ENCODE measurements at regions not wholly inside any gene's neighbourhood (a gene's known extent, or its start where the extent isn't known, plus 50 kb on each side); places are given as distances from the start of the nearest gene placed in this dataset.

GRCh38 chr13:89694451-89694850 lies 1653.0 kb upstream of the MIR17HG start:
- no peak for DNase-seq (ENCODE audit: low spot score)
- Histone ChIP-seq H3K4me1 (ENCODE audit: control insufficient read depth in 4 of 4, insufficient read depth in 4 of 4, low read length in 3 of 4) (no peaks in the 10 kb centered on the region), H3K36me3 (ENCODE audit: control insufficient read depth in 4 of 4, insufficient read depth in 3 of 4, low read depth in 1 of 4, low read length in 3 of 4) (no peaks in the 10 kb centered on the region), H3K4me3 (ENCODE audit: low read depth in 1 of 3, low read length in 3 of 3) (no peak overlapping the region), H3K27ac (ENCODE audit: low read depth in 1 of 2, low read length in 2 of 2) (no peak overlapping the region), H3K9ac (ENCODE audit: low read depth in 1 of 2, low read length in 2 of 2) (no peak overlapping the region), H3K9me3 (ENCODE audit: control insufficient read depth in 4 of 4, low read length in 3 of 4) (no peaks in the 10 kb centered on the region), H3K27me3 (ENCODE audit: control insufficient read depth in 4 of 4, insufficient read depth in 4 of 4, low read length in 3 of 4) (no peaks in the 10 kb centered on the region)
- TF ChIP-seq CTCF (IDR thresholded peaks at IDR 0.05; ENCODE audit: low read depth, low read length, missing input control), result no peak
- no peak for TF ChIP-seq JUND (IDR thresholded peaks at IDR 0.05)
- no peak for TF ChIP-seq REST (IDR thresholded peaks at IDR 0.05)
- TF ChIP-seq TAF1 (conservative IDR thresholded peaks at IDR 0.05), result no peak
- TF ChIP-seq FOXA2 (IDR thresholded peaks at IDR 0.05), result no peak
- no peak for TF ChIP-seq NR2F2 (IDR thresholded peaks at IDR 0.05)
- no peak for TF ChIP-seq RXRA (IDR thresholded peaks at IDR 0.05)
- no peak for TF ChIP-seq YY1 (IDR thresholded peaks at IDR 0.05)
- TF ChIP-seq HNF4A (conservative IDR thresholded peaks at IDR 0.05), result no peak
- no peak for TF ChIP-seq FOXA1 (IDR thresholded peaks at IDR 0.05)
- TF ChIP-seq EGR1 (IDR thresholded peaks at IDR 0.05; ENCODE audit: low read depth in 2 of 2), result no peak
- no peak for TF ChIP-seq MAX (IDR thresholded peaks at IDR 0.05)
- TF ChIP-seq GABPA (IDR thresholded peaks at IDR 0.05 in 1 of 2, conservative IDR thresholded peaks at IDR 0.05 in 1 of 2), result no peak
- TF ChIP-seq HNF4G (IDR thresholded peaks at IDR 0.05), result no peak
- TF ChIP-seq RAD21 (IDR thresholded peaks at IDR 0.05), result no peak
- TF ChIP-seq ZBTB33 (IDR thresholded peaks at IDR 0.05), result no peak
- no peak for TF ChIP-seq ATF3 (IDR thresholded peaks at IDR 0.05)
- TF ChIP-seq SP1 (IDR thresholded peaks at IDR 0.05), result no peak
- 51% methylated on average over 1 of the region's 1 CpG for WGBS

Measured in liver (tissue), 8 donors.